HG02852 (cell line): ENCODE measurements at regions not wholly inside any gene's neighbourhood (a gene's known extent, or its start where the extent isn't known, plus 50 kb on each side); places are given as distances from the start of the nearest gene placed in this dataset.

Experiments used
- ATAC-seq: cut with Tn5 transposase; IDR thresholded peaks from one replicate; pipeline ENCODE4 v1.9.1; 2021; ENCODE audit warnings: mild to moderate bottlenecking, moderate library complexity; ENCODE audit not compliant: unreplicated experiment

DNA sequence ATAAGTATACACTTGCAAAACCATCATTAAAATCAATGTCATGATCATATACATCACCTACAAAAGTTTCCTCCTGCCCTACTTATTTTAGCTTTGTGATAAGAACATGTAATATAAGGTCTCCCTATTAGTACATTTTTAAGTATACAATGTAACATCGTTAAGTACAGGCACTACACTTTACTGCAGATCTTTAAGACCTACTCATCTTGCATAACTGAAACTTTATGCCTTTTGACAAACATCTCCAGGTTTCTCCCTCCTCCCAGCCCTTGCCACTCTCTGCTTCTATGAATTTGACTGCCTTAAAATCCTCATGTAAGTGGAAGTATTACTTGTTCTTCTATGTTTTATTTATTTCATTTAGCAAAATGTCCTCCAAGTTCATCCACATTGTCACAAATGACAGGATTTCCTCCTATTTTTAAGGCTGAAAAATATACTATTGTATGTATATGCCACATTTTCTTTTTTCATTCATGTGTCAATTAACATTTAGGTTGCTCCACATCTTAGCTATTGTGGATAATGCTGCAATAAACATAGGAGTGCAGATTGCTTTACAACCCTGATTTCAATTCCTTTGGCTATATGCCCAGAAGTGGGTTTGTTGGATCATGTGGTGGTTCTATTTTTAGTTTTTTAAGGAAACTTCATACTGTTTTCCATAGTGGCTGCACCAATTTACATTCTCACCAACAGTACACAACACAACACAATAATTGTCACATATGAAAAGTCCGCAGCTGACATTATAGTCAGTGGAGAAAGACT lies 471.1 kb upstream of the ANO3 start:
- no peak for ATAC-seq

DNA sequence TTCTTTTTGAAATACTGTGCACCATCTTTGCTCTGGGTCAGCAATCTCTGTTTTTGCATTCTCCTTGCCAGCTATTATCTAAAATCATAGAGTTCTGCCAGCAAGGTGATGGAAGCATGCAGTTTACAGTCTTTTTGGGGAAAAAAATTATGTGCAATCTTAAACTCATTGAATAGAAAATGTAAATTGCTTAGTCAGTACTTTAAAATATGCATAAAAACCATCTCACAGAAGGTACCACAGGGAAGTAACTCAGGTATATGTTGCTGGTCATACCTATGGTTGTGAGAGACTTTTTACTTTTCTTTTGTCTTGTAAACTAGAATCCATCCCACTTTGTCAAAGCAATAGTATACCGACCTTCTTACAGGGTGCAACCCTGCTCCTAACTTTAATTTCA lies 469.8 kb upstream of the ANO3 start:
- ATAC-seq, result no peak

DNA sequence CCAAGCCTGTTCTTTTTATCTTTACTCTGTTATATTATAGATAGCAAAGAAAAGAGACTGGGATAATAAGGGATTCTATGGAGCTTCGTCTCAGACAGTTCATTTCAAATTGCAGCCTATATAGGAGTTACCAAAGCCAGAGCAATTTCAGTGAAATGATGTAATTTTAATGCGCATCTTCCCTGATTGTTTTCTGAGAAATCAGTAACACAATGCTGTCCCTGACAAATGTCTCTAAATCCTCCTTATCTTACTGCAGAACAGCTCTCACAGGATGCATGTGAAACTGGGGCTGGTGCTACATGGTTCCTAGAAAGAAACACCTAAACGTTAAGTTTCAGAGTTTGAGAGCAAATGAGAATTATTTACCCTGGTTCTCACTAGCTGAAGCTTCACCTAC lies 467.9 kb upstream of the ANO3 start:
- ATAC-seq, result no peak

DNA sequence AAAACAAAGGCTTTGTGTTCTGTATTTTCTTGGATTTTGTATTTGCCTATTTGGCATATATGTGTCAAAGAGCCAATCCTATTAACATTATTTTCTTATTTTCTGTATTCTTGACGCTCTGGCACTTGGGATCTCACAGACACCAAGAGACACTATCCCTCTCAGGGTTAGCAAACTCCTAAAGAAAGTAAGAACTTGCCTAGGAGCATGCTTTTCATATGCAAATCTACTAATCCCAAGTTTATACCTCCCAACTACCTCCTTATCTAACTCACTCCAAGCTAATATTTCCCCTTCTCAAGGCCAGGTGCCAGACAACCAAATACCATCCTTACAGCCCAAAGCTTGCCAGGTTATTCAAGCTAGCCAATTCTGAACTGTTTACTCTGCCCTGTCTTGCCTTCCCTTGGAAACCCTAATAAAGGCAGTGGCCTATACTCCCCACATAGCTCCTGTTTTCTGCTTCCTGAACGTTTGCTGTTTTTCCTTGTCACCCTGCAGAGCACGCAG lies 455.4 kb upstream of the ANO3 start:
- ATAC-seq, result no peak

DNA sequence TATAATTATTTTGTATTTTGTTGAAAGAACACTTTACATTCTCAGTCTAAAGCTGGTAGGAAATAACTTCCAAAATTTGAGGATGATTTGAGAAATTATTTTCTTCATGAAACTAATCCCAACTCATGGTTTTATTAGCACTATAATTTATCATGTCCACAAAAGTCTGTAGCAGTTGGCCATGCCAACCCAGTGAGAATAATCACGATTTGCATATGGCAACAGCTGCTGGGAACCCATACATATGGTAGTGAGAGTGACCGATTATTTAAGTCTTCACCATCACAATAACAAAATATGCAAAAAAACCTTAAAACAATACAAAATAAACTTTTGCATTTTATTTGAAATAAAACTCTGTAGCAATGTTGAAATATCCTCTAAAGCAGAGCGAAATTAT lies 445.9 kb upstream of the ANO3 start:
- ATAC-seq, result no peak

DNA sequence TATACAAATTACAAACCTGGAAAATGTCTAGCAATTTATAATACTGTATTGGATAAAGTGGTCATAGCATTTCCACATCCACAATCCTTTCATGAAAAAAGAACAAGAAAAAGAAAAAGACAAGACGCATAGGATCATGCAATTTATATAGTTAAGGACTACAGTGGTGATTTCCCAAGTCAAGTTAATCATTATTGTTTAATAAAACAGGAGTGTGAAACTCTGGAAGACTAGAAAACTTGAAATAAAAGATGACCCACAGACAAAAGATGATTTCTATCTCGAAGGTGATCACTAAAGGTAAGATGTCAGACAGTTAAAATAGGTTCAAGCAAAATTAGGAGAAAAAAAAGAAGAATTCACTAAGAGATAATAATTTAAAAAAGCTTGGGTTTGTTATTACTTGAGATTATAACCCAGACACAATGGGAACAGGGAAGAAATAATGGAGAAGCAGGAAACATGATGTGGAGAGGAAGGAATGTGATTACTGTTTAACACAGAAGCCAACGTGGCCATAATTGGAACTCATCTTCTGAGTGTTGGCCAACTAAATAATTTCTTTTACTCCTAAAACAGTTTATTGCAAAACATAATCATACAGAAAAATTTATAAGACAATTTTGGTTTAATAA lies 441.2 kb upstream of the ANO3 start:
- no peak for ATAC-seq

DNA sequence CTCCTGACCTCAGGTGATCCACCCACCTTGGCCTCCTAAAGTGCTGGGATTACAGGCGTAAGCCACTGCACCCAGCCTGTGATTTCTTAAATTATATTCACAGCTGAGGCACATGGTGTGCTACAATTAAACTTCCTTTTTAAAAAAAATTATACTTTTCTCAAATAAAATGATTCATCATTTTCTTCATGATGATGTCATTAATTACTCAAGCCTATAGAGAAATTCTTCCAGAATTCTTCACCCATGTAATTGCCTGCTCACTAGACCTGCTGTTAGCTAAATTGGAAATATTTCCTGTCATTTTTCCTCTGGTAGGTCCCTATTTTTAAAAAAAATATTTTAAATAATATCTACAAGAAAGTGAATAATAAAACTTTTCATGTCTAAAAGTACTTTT lies 440.0 kb upstream of the ANO3 start:
- no peak for ATAC-seq

DNA sequence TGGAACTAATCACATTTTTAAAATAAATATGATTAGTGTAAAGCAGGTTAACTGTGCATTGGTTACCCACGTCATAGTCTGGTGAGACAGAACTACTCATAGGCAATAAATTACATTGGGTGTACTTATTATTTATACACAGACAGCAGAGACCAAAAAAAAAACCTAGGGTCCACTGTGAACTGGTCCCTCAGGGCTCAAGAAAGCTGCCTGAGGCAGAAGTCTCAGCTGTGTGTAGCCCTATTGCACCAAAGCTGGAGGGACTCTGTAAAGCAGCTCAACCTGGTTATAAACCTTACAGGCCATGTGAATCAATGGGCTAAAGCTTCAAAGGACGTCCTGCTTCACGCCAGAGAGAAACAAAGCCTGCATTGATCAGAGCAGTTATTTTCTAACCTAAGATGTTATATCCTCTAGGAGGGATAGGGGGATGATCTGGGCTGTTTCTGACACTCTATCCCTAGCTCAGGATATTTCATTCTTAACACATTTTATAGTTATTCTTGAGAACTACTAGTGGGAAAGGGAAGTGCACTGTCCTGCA lies 432.2 kb upstream of the ANO3 start:
- no peak for ATAC-seq

DNA sequence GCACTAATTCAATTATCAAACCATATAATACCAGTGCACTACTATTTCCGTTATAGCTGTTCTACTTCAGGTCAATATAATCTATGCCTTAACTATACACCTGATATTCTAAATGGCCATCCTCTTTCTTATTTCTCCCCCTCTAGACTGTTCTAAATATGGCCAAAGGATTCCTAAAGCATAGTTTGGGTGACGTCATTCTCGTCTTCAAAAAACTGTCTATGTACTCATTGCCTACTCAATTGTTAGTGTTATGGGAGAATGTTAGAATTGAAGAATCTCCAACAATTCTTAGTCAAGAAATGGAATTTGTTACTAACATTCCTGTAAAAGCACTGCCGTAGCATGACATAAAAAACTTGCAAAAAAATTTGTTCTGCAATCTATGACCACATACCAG lies 431.1 kb upstream of the ANO3 start:
- ATAC-seq, result no peak

DNA sequence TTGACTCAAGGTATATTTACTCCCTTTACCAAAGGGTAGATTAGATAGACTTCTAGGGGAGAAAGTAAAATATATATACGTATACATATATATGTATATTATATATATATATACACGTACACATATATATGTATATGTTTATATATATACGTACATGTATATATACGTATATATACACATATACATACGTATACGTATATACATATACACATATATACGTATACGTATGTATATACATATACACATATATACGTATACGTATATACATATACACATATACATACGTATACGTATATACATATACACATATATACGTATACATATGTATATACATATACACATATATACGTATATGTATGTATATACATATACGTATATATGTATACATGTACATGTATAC lies 430.5 kb upstream of the ANO3 start:
- no peak for ATAC-seq

DNA sequence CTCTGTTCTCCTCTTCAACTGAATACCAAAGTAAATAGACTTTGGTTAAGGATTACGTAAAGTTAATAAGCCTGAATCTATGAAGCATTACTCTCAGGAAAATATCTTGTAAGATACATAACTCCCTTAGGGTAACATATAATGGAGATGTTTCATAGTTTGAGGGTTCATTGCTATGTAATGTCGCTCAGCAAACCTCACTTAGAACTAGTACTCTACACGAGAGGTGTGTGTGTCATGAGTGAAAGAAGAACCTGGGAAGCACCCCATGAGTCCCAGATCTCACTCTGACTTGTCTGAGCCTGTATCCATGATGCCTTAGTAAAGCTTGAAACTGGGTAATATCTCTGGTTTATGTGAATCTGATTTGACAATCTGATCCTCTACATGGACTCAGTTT lies 429.5 kb upstream of the ANO3 start:
- ATAC-seq, result no peak

DNA sequence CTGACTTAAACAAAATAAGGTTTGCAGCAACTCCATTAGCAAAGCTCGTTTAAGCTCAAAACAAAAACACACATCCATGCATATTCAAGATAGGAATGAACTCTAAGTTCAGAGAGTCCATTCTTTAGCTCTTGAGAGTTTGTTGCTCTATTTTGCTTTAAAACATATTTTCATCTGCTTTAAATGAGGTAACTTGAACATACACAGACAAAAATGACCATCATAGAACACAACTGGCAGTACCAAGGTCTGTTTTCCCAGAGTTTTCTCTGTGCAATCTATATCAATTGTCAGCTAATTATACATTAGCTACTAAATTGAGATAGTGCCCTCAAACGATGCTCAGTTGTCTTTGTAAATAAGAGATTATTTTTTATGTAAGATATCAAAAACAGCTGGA lies 423.2 kb upstream of the ANO3 start:
- no peak for ATAC-seq

DNA sequence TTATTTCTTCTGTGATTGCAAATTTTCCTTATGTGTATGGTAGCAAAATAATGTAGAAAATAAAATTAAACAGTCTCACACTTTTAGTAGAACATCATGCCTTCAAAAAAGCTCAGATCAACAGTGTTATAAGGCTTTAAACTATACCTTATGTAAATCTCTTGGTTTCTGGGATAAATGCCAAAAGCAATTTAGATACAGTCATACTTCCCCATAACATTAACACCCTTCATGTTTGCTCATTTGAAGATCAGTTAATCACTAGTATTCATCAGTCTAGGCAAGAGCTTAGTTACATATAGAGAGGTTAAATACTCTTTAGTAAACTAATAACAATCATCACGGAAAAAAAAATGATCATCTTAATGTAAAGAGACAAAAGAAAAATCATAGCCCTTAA lies 421.8 kb upstream of the ANO3 start:
- ATAC-seq, result no peak

DNA sequence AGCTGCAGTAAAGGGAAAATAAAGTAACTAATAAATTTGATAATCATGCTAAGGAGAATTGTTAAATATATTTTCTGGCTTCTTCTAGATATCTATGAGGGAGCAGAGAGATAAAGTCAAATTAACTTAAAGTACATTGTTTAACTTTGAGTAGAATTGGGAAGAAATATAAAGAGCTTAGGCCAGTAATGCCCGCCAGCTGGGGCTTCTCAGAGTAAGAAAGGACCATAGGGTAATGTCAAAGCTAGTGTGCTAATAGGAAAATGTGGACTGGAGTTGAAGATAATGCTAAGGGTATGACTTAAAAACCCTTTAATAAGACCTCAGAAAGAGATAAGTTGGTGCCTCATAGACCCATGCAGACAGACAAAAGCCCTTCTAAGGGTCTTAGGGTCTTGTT lies 411.6 kb upstream of the ANO3 start:
- ATAC-seq, result no peak

DNA sequence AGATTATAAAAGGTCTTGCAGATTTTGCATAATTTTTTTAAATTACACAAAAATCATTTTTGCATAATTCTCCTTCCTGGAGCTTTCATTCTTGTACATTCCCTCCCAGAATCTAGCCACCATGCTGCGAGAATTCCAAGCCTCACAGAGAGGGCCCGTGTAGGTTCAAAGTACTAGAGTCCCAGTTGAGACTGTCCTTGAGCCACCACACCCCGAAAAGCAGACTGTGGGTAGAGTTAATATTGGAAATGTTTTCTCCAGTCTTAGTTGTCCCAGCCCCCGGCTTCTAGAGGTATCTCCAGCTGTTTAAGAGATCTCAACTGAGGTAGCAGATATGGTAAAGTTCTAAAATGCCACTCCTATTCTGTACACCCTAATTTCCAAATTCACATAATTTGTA lies 407.3 kb upstream of the ANO3 start:
- no peak for ATAC-seq

DNA sequence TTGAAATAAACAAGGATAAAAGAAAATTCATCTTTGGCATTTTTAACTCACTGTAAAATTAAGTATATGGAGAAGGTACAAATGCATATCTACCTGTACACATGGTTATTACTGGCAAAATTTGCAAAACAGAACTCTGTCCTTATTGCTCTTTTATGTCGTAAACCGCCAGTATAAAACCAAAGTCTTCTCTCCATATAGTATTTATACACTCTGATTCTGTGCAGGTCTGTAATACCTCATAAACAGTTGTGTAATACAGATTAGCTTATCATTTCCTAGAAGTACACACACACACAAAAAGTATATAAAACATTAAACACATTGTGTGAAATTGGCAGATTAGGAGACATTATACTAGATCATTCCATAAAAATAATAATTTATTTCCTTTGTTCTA lies 406.6 kb upstream of the ANO3 start:
- ATAC-seq, result no peak

DNA sequence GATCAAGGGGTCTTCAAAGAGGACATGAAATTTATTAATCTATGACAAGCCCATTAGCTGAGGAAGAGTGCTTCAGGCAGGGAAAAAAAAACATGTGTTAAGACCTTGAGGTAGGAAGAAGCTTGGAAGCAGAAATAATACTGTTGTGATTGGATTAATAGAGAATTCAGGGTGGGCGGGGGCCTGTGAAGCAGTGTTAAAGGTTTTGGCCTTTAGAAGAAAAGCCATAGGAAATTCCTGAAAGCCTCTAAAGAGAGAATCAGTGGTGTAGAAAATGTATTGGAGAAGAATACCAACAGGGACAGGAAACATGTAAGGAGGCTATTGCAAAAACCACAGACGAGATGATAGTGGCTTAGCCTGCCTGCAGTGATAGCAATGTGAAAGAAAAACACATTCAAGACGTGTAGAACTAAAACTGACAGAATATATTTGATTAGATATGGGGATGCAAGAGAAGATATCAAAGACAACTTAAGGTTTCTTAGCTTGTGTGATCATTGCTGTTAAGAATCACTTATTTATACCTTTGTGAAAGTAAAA lies 404.4 kb upstream of the ANO3 start:
- no peak for ATAC-seq

DNA sequence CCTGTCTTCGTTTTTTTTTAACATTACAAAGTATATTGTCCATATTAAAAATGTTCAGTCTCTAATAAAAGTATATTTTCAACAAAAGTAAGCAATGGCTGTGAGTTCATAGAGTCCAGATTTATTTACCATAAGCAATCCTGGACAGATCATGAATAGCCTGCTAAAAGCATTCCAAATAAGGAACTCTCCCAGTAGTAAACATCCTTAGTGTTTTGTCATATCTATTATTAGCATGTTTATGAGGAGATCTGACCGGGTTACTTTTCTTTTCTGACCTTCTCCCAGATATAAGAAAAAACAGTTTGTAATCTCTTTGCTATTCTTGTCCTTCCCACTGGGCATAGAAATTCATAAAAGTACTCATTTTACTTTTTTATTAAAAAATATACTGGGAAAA lies 403.9 kb upstream of the ANO3 start:
- no peak for ATAC-seq

DNA sequence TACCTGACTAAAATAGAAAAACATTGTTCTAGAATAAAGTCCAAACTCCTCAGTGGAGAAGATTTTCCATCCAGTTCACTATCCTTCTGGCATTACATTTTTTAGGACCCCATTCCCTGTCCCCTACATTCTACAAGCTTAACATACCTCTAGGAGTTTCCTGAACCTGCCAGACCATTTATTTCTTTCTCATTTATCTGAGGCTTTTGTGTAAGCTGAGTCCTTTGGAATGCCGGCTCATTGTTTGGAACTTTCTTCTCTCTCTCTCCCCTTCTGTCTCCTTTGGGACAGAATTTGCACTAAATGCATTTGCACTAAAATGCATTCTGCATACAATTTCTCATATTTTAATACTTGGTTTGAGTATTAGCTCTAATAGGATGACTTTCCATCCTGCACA lies 393.0 kb upstream of the ANO3 start:
- no peak for ATAC-seq

DNA sequence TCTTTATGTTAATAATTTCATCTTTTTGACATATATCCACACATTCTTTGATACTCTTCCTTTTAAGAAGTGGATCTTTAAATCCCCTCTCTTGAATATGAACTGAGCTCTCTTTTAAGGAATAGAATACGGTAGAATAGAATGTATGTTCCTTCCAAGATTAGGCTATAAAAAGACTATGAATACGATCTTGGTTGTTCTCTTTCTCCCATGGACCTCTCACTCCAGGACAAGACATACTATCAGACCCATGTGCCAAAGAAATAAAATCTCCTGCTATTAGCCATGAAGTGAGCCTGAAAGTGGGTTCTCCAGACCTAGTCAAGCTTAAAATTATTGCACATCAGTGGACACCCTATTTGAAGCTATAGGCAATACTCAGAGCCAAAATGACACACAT lies 392.2 kb upstream of the ANO3 start:
- ATAC-seq, result no peak

DNA sequence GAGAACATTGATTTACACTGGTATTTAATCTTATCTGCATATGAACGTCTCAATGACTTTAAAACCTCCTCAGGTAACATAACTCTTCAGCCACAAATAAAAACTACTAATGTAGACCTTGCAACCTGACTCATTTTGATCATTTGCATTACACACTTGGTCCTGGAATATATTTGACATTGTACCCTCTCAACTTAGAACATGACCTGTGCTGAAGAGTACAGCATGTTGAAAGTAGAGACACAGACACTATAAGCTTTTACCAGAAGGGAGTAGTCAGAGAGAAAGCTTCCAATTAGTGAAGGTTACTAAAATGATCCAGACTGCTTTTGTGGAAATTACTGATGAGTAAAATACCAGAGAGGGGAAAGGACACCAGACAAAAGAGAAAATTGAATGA lies 390.6 kb upstream of the ANO3 start:
- ATAC-seq, result no peak

DNA sequence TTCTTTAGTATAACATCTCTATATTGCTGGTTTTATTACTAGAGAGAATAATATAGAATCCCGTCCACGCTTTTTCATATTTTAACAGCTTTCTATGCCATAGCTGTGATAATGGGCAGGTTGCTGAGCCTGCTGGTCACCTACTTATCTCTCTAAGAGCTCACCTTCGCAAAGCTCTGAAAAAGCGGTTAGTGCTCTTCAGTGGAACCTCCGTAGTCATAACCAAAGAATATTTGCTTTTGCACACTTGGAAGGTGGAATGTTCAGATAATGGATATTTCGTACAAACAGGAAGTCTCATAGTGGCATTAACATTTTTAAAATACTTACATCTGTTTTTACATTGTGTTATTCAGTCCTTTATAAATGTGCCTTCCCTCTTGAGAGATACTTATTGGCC lies 388.9 kb upstream of the ANO3 start:
- no peak for ATAC-seq
